HG03196 (cell line): ENCODE measurements at regions not wholly inside any gene's neighbourhood (a gene's known extent, or its start where the extent isn't known, plus 50 kb on each side); places are given as distances from the start of the nearest gene placed in this dataset.
A peak's percentile ranks its signal among the peaks of the same experiment; 100 is the strongest.

Experiments
- ATAC-seq: cut with Tn5 transposase; IDR thresholded peaks from one replicate; pipeline ENCODE4 v1.9.1; 2021; ENCODE audit not compliant: unreplicated experiment

GRCh38 chr6:2542101-2542857, 208.4 kb downstream of the MYLK4 start:
- peak; percentile 22 for ATAC-seq

- no peak for ATAC-seq
Observed at GRCh38 chr6:2536451-2536850, 214.3 kb downstream of the MYLK4 start.

GRCh38 chr6:2535506-2535905, 215.2 kb downstream of the MYLK4 start:
- ATAC-seq = no peak

- no peak for ATAC-seq
Observed at GRCh38 chr6:2534406-2535042, 216.2 kb downstream of the MYLK4 start.

GRCh38 chr6:2531426-2532215, 219.1 kb downstream of the MYLK4 start:
- no peak for ATAC-seq

GRCh38 chr6:2529211-2529719, 221.5 kb downstream of the MYLK4 start:
- no peak for ATAC-seq

- no peak for ATAC-seq
Observed at GRCh38 chr6:2528156-2528555, 222.6 kb downstream of the MYLK4 start.

- no peak for ATAC-seq
Observed at GRCh38 chr6:2526766-2527165, 224.0 kb downstream of the MYLK4 start.

GRCh38 chr6:2524090-2524489, 226.6 kb downstream of the MYLK4 start:
- ATAC-seq = no peak

- no peak for ATAC-seq
Observed at GRCh38 chr6:2523061-2523460, 227.7 kb downstream of the MYLK4 start.

- no peak for ATAC-seq
Observed at GRCh38 chr6:2522521-2522920, 228.2 kb downstream of the MYLK4 start.

- ATAC-seq = no peak
Observed at GRCh38 chr6:2517855-2518473, 232.8 kb downstream of the MYLK4 start.

- ATAC-seq = no peak
Observed at GRCh38 chr6:2517401-2517800, 233.3 kb downstream of the MYLK4 start.

GRCh38 chr6:2516059-2516458, 234.7 kb downstream of the MYLK4 start:
- no peak for ATAC-seq

GRCh38 chr6:2514965-2515543, 235.7 kb downstream of the MYLK4 start:
- no peak for ATAC-seq

- ATAC-seq = no peak
Observed at GRCh38 chr6:2512802-2513201, 237.9 kb downstream of the MYLK4 start.

- no peak for ATAC-seq
Observed at GRCh38 chr6:2510316-2510715, 240.4 kb downstream of the MYLK4 start.

- ATAC-seq = no peak
Observed at GRCh38 chr6:2509711-2510110, 241.0 kb downstream of the MYLK4 start.

GRCh38 chr6:2508071-2508470, 242.7 kb downstream of the MYLK4 start:
- no peak for ATAC-seq

GRCh38 chr6:2507521-2508037, 243.1 kb downstream of the MYLK4 start:
- ATAC-seq = no peak

- no peak for ATAC-seq
Observed at GRCh38 chr6:2507016-2507415, 243.7 kb downstream of the MYLK4 start.
